NCI-H345 (cell line): ENCODE measurements at regions not wholly inside any gene's neighbourhood (a gene's known extent, or its start where the extent isn't known, plus 50 kb on each side); places are given as distances from the start of the nearest gene placed in this dataset.
"Not testable (repeated sequence)": the region's sequence is repeated elsewhere in the genome, so short reads cannot be mapped to it uniquely, and the experiment has no call there.

Experiments used
- DNase-seq: peaks from one replicate; lab custom pipeline; 2025; lab: John Stamatoyannopoulos, UW

DNA sequence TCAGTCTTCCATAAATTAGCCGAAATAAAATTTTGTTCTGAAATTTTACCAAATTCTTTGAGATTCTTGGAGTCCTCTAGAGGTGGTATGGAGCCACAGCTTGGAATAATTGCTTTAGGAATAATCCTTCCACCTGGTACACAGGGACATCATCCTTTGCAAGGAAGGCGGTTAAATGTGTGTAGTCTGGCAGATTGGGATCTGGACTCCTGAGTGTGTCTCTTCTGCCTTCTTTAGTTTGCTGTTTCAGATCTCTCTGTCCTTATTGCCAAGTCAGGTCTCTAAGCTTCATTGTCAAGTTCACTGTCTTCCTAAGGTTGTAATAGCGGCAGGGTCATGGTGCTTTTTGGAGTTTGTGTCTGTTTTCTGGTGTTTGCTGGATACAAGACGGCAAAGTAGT lies 393.9 kb upstream of the RGS6 start:
- no peak for DNase-seq

DNA sequence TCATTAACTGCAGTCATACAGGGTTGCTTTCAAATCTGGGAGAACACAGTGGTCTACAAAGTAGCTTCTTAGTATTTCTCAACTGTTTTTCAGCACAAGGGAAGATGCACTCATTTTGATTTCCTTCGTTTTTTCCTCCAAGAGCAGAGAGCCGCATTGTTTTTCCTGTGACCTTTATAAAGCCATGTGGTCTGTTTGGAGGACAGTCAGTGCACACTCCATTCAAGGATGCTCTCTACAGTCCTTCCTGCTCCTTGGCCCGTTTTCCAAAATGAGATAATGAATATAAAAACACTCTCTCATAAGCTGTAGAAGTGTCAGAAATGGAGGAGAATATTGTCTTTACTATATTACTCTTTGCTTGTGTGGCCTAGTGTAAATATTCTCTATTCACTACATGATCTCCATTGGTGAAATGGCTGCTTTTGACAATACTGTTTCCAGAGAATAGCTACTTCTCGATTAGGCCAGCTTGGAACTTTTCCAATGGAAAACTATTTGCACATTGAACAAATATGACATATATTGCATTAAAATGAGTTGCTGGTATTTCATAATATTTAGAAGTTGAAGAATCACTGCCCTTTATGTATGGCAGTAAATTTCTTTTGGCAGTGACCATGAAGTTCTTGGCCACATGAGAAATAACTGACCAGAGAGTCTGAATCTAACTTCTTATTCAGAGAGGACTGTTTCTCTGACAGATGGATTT lies 393.1 kb upstream of the RGS6 start:
- DNase-seq = no peak

DNA sequence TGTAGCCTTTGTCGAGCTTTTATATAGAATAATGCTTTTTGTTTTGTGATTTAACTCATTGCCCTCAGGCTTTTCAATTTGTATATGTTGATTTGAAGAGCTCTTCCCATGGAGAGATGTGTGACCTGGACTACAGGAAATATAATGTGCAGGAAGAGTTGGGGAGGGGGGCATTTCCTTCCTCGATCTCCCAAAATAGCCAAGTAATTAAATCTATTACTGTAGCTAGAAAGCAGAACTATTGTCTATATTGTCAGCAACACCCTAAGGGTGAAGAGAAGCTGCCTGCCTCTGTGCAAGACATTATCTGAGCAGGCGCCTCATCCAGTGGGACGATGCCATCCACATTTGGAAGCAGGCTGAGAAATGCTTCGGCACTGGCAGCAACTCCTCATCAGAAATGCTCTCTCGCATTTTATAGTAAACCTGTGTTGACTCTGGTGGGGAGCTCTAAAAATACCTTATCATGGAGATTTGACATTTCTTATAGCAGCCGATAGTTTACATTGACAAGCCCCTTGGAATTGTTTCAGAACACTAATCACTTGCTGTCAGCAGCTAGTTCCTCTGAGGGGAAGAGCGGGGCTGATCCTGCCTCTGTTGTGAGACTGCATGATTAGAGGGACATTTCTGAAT lies 392.5 kb upstream of the RGS6 start:
- no peak for DNase-seq

DNA sequence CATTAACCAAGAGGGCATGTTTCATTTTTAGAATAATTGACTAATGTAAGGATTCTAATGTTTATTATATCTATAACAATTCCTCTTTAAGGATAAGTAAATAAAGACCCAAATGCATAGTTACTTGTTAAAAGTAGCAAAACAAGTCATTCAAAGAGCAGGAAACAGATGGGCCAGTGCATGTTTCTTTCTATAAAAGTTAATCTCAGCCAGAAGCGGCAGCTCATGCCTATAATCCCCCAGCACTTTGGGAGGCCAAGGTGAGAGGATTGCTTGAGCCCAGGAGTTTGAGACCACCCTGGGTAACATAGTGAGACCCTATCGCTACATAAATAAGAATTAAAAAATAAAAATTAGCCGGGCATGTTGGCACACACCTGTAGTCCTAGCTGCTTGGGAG lies 391.0 kb upstream of the RGS6 start:
- DNase-seq = no peak

DNA sequence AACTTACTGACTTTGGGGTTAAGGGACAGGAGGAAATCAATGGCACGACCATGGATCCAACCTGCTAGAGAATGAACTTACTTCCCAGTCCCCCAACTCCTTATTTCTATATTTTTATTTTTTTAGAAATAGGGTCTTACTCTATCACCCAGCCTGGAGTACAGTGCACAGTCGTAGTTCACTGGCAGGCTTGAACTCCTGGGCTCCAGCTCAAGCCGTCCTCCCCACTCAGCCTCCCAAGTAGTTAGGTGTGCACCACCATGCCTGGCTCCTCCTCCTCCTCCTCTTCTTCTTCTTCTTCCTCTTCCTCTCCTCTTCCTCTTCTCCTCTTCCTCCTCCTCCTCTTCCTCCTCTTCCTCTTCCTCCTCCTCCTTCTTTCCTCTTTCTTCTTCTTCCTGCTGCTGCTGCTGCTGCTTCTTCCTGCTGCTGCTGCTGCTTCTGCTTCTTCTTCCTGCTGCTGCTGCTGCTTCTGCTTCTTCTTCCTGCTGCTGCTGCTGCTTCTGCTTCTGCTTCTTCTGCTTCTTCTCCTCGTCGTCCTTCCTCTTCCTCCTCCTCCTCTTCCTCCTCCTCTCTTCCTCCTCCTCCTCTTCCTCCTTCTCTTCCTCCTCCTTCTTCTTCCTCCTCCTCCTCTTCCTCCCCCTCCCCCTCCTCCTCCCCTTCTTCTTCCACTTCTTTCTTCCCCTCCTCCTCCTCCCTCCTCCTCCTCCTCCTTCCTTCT lies 390.1 kb upstream of the RGS6 start:
- DNase-seq = no peak

DNA sequence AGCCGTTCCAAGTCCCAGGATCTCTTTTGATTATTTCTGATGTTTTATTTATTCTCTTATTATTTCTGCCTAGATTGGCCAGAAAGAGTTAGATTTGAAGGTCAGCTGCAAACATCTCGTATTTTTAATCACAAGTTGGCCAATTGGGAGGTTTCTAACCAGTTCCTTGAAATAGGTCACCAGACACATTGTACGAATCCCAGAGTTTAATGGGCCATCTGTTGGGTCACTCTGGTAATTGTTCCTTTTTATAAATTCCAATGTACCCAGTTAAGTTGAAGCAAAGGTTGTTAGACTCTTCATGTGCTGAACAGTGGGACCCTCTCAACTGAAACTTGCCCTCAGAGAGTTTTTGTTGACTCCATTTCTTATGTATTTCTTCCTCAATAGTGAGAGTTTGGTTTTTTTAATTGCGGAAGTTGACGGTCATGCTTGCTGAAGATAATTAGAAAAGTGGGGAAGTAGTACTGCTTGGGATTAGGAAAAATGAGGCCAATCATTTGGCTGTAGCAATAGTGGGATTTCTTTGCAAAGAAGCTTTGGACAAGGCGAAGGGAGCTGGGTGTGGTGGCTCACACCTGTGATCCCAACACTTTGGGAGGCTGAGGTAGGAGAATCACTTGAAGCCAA lies 382.7 kb upstream of the RGS6 start:
- no peak for DNase-seq

DNA sequence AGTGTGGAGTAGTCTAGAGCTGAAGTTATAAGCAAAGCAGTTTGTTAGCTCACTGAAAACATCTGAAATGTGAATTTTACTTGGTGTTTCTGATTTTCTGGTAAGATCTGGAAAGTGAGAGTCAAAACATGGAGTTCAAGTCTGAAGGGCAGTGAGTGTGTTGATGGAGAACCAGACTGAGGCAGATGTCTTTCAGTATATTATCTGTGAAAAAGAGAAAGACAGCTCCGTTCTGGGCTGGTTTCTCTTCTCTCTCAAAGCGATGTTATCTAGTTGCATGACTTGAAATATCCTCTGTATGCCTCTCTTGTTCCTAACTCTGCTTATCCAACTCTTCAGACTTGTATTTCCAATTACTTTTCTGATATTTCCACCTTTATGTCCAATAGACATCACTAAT lies 381.9 kb upstream of the RGS6 start:
- DNase-seq = no peak

DNA sequence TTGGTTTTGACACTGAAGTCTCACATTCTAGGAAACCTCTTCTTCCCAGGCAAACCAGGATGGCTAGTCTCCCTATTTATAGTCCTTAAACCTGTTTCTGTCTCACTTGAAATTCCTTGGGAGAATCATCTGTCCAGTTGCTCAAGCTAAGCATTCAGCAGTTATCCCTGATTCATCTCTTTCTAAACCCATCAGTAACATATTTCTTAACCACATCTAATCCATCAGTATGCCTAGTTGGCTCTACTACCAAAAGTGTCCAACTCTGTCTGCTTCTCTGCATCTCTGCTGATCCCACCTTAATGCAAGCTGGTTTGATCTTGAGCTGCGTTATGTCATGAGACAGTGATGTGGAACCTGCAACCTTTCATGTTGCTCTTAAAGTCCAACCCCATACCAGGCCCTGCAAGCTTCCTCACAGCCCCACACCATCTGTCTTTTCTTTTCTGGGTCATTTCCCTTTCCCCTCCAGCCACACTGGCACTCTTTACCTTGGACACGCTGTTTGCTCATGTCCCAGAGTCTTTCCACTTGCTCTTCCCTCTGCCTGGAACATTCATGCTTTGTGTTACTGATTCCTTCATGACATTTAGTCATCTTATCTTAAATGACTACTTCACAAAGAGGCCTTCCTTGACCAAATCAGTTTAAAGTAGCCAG lies 380.8 kb upstream of the RGS6 start:
- DNase-seq = no peak

DNA sequence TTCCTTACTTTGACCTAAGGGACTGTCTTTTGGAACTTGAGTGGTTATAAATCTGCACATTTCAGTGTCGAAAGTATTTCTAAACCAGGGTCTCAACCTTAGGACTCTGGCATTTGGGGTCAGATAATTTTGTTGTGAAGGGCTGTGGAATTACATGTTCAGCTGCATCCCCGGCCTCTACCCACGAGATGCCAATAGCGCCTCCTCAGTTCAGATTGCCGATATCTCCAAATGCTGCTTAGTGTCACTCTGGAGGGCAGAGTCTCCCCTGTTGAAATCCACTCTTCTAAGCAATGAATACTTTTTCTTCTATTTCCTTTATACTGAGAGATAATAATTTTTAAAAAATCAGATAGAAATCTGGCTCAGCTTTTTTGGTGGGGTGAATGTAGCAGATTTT lies 379.4 kb upstream of the RGS6 start:
- DNase-seq = no peak

DNA sequence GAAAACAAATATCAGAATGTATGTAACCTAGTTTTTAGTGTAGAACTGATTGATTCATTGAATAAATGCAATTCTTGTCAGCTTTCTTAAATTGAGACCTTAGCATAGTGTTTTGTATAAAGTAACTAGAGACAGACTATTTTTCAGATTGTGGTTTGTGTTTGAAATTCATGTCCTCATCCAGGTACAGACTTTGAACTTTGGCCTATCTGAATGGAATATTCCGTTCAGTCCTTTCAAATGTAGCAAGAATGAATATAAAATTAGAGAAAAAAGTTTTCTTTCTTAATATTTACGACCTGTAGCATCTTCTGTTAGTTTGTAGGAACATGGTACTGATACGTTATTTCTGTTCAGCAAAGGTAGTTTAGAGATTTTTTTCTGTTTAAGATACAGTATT lies 378.4 kb upstream of the RGS6 start:
- DNase-seq = no peak

DNA sequence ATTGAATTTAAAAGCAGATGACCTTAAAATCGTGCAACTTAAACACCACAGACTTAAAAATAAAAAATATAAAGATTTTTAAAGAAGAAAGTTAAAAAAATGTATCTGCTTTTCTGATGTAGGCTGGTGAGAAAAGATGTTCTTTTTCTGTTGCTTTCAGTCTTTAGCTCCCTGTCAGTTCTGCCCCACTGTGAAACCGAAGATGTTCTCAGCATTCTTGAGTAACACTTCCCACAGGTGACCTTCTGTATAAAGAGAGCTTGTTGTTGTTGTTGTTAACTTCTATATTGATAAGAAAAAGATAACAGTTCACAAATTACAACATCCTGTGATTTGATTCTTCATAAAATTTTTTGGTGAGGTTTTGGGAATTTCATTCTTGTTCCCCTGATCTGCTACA lies 377.9 kb upstream of the RGS6 start:
- no peak for DNase-seq

DNA sequence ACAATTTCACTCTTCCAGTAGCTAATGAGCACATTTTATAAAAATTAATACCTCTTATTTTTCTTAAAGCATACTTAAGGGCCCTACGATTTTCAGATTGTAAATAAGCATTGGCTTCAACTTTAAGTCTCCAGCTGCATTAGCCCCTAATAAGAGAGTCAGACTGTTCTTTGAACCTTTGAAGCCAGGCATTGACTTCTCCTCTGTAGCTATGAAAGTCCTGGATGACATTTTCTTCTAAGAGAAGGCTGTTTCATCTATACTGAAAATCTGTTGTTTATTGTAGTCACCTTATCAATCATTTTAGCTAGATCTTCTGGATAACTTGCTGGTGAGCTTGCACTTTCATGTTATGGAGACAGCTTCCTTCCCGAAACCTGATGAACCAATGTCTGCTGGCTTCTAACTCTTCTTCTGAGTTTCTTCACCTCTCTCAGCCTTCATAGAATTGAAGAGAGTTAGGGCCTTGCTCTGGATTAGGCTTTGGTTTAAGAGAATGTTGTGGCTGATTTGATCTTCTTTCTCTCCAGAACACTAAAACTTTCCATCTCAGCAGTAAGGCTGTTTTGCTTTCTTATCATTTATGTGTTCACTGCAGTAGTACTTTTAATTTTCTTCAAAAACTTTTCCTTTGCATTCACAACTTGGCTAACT lies 377.1 kb upstream of the RGS6 start:
- DNase-seq = no peak

DNA sequence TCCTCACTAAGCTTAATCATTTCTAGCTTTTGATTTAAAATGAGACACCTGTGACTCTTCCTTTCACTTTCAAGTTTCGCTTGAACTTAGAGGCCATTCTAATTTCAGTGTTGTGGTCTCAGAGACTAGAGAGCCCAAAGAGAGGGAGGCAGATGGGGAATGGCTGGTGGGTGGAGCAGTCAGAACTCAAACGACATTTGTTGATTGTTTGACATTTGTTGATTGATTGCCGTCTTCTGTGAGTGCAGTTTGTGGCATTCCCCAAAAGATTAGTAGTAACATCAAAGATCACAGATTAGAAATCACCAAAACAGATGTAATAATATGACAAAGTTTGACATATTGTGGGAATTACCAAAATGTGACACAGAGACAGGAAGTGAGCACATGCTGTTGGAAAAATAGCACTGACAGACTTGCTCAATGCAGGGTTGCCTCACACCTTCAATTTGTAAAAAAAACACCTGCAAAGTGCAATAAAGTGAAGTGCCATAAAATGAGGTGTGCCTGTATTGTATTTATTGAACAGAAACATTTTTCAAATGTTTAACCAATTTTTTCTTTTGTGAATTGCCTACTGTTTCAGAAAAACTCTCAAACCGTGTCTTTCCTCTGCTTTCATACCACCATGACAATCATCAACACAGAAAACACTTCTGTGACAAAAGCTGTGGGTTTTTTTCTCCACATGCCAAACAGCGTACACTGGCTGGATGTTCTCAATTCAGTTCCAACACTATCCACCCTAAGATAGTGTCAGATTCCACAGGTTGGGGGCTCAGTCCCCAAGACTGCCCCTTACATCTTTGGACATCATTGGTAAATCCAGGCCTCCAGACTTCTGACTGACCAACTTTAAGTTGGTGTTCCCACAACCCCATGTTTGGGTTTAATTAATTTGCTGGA lies 376.3 kb upstream of the RGS6 start:
- no peak for DNase-seq

DNA sequence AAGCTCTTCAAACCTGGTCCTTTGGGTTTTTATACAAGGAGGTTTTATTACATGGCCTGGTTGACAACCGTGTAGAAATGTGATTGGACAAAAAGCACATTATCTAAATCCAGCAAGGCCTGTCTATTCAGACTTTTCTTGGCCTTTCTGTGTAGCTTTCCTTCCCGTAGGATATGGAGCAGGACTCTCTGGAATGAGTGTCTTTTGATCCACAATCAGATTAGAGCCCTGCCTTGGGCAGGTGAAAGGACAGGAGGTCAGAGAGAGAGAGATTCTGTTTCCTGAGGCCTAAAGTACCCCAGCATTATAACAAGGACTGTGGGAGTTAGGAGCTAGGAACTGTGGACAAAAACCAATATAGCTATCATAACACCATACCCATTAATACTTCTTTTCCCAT lies 375.5 kb upstream of the RGS6 start:
- no peak for DNase-seq

DNA sequence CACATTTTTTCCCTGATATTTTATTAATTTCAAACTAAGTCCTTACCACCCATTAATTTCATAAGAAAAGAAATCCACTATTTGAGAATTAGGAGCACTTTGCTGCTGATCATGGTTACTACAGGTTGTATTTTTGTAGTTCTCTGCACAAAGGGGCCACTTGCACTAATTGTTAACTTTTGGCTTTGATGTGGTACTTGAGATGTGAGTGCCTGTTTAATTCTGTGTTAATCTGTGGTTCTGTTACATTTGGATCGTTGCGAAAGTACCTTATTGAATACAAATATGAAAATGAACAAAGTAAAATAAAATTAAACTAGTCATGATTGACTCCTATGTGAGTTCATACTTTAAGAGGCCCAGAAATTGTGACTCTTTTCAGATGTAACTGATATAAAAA lies 374.9 kb upstream of the RGS6 start:
- DNase-seq = no peak

DNA sequence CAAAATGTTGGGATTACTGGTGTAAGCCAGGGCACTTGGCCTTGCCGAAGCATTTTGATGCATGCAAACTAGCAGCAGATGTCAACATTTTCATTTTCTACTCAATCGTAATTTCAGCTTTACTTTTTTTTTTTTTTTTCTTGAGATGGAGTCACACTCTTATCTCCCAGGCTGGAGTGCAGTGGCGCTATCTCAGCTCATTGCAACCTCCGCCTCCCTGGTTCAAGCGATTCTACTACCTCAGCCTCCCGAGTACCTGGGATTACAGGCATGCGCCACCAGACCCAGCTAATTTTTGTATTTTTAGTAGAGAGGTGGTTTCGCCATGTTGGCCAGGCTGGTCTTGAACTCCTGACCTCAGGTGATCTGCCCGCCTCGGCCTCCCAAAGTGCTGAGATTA lies 373.3 kb upstream of the RGS6 start:
- DNase-seq = not testable (repeated sequence)

DNA sequence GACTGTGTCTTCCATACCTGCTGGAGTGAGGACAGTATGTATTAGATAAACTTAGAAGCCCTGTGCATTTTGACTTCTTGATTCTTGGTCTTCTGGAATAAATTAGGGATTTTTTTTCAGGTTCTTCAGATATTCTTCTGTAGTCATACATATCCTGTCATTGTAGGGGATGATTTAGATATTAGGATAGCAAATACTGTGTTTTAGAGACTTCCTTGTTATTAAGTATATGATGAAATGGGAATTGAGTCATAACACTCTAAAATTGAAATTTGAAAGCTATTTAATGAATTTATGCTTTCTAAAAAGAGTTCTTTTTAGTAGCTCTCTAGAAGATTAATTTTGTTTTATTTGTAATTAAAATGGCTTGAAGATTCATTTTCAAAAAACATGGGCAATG lies 371.5 kb upstream of the RGS6 start:
- DNase-seq = no peak

DNA sequence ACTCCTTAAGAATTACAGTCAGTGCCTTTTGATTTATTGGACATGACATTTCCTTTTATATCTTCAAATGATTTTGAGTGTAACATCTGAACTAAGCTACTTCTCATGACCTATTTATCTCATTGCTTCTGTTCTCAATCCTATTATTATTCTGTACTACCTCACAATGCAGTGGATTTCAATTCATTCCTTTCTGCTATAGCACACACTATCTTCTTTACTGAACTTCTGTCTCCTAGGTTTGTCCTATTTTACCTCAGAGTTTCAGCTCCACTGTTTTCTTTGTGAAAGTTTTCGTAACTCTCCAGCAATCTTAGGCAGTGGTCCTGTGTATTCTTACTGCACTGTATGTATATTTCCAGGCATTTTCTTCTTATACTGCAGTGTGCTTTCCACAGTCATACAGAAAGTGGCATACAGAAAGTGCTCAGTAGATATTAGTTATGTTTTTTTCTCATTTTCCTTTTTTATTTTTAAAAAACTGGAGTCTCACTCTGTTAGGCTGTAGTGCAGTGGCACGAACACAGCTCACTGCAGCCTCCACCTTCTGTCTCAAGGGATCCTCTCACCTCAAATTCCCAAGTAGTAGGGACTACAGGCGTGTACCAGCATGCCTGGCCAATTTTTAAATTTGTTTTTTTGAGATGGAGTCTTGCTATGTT lies 368.6 kb upstream of the RGS6 start:
- DNase-seq = no peak

DNA sequence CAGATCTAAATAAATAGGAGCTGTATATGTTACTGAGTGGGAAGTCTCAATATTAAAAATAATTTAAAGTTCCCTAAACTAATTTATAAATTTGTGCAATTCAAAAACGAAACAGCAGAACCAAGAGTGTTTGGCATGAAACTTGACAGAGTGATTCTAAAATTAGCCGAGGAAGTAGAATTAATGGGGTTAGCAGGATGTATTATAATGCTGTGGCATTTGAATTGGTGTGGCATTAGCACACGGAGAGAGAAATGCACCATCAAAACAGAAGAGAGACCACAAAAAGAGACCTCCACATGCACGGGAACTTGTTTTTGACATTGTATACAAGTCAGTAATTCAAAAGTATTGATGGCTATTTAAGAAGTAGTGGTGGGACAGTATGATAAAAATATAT lies 366.0 kb upstream of the RGS6 start:
- no peak for DNase-seq

DNA sequence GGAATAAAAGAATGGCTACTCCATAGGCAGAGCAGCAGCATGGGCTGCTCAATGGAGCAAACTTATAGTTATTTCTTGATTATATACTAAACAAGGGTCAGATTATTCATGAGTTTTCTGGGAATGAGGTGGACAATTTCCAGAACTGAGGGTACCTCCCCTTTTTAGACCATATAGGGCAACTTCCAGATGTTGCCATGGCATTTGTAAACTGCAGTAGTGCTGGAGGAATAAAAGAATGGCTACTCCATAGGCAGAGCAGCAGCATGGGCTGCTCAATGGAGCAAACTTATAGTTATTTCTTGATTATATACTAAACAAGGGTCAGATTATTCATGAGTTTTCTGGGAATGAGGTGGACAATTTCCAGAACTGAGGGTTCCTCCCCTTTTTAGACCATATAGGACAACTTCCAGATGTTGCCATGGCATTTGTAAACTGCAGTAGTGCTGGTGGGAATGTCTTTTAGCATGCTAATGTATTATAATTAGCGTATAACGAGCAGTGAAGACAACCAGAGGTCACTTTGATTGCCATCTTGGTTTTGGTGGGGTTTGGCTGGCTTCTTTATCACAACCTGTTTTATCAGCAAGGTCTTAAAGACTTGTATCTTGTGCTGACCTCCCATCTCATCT lies 364.6 kb upstream of the RGS6 start:
- not testable (repeated sequence) for DNase-seq
